H1 (cell line): ENCODE measurements at regions not wholly inside any gene's neighbourhood (a gene's known extent, or its start where the extent isn't known, plus 50 kb on each side); places are given as distances from the start of the nearest gene placed in this dataset.

Experiments used
- CTCF ChIA-PET: fragments of 300-600 bp; sonication (Branson Sonifier 250); formaldehyde crosslinking; loops from one replicate; lab custom pipeline; 2021; ENCODE audit not compliant: partially characterized antibody; lab: Charles Lee
- POLR2A ChIA-PET: fragments of 300-600 bp; sonication (Branson Sonifier 250); formaldehyde crosslinking; loops from one replicate; lab custom pipeline; 2021; ENCODE audit warnings: inconsistent platforms; ENCODE audit not compliant: partially characterized antibody; lab: Charles Lee
- DNase-seq, 2 experiments: peaks; one replicate each; pipeline versions ENCODE4 v3.0.0 to v3.0.0-alpha.2; 2010 to 2022; ENCODE audit warnings: low spot score in 2 of 2, low read depth in 1 of 2, mixed read lengths in 1 of 2
- FAIRE-seq: peaks from 2 replicates; lab custom pipeline; 2011; peaks lifted over from hg19 to GRCh38; lab: Jason Lieb, UNC
- H2AFZ ChIP-seq: 2 replicates; pipeline ENCODE4 v1.8.1; 2012; ENCODE audit warnings: low read length, inconsistent platforms
- H2AK5ac ChIP-seq: 2 replicates; pipeline ENCODE4 v1.6.1; 2013; ENCODE audit warnings: low read depth, low read length
- H2BK120ac ChIP-seq: replicated peaks from 2 replicates; pipeline ENCODE3; 2013; ENCODE audit warnings: low read depth, low read length, inconsistent platforms
- H2BK12ac ChIP-seq: 2 replicates; pipeline ENCODE4 v1.6.1; 2013; ENCODE audit warnings: low read depth, low read length
- H2BK15ac ChIP-seq: 2 replicates; pipeline ENCODE4 v1.6.1; 2013; ENCODE audit warnings: low read length
- H2BK20ac ChIP-seq: 2 replicates; pipeline ENCODE4 v1.6.1; 2013; ENCODE audit warnings: low read length
- H2BK5ac ChIP-seq: 2 replicates; pipeline ENCODE4 v1.6.1; 2013; ENCODE audit warnings: low read depth, low read length
- H3K14ac ChIP-seq: 2 replicates; pipeline ENCODE4 v1.6.1; 2013; ENCODE audit warnings: inconsistent platforms; ENCODE audit not compliant: insufficient read length
- H3K18ac ChIP-seq: 2 replicates; pipeline ENCODE4 v1.6.1; 2013; ENCODE audit warnings: low read length; ENCODE audit errors: extremely low read depth
- H3K23ac ChIP-seq: 2 replicates; pipeline ENCODE4 v1.6.1; 2013; ENCODE audit warnings: inconsistent platforms; ENCODE audit not compliant: insufficient read length
- H3K23me2 ChIP-seq: 2 replicates; pipeline ENCODE4 v1.6.1; 2013; ENCODE audit warnings: low read depth, low read length
- H3K27ac ChIP-seq: 2 replicates; pipeline ENCODE4 v1.6.1; 2011; ENCODE audit warnings: low read depth, low read length, inconsistent platforms
- H3K27me3 ChIP-seq, 4 experiments: replicated peaks in 1 of 4; 1 replicate in 1 of 4; 2 replicates in 3 of 4; pipeline versions ENCODE4 v1.6.1 to v1.8.1; 2011 to 2013; ENCODE audit warnings: low read length in 3 of 4, mild to moderate bottlenecking in 3 of 4, inconsistent platforms in 2 of 4, mixed read lengths in 2 of 4, moderate library complexity in 1 of 4; ENCODE audit not compliant: control insufficient read depth in 3 of 4, insufficient read depth in 3 of 4; ENCODE audit errors: extremely low read depth in 1 of 4
- H3K36me3 ChIP-seq, 4 experiments: 2 replicates each; pipeline versions ENCODE4 v1.6.1 to v1.8.1; 2011 to 2013; ENCODE audit warnings: mild to moderate bottlenecking in 4 of 4, low read length in 3 of 4, moderate library complexity in 2 of 4, control low read depth in 1 of 4, inconsistent platforms in 1 of 4; ENCODE audit not compliant: insufficient read depth in 4 of 4, control insufficient read depth in 2 of 4
- H3K4ac ChIP-seq: replicated peaks from 2 replicates; pipeline ENCODE3; 2013; ENCODE audit warnings: low read length, low read depth, mixed read lengths, inconsistent platforms; ENCODE audit not compliant: insufficient read length
- H3K4me1 ChIP-seq, 4 experiments: replicated peaks in 1 of 4; 1 replicate in 1 of 4; 2 replicates in 3 of 4; pipeline versions ENCODE4 v1.6.1 to v1.8.1; 2011 to 2013; ENCODE audit warnings: low read length in 3 of 4, inconsistent platforms in 2 of 4, mixed read lengths in 1 of 4; ENCODE audit not compliant: insufficient read depth in 4 of 4, control insufficient read depth in 3 of 4
- H3K4me2 ChIP-seq, 2 experiments: 2 replicates each; pipeline versions ENCODE4 v1.6.1 to v1.8.1; 2011 to 2013; ENCODE audit warnings: low read depth in 2 of 2, low read length in 2 of 2, control low read depth in 1 of 2, inconsistent platforms in 1 of 2, mild to moderate bottlenecking in 1 of 2; ENCODE audit not compliant: insufficient read depth in 1 of 2
- H3K4me3 ChIP-seq, 4 experiments: fragments of 200-600, 300-600 bp in 1 of 4; sonication (generic), shearing (Covaris generic), sonication (Bioruptor Twin) in 1 of 4; 2 replicates each; pipeline versions ENCODE4 v1.5.1 to v1.8.1; 2011 to 2016; ENCODE audit warnings: low read length in 4 of 4, low read depth in 3 of 4, control low read depth in 2 of 4, inconsistent platforms in 2 of 4, mild to moderate bottlenecking in 2 of 4, mixed read lengths in 1 of 4, moderate library complexity in 1 of 4; ENCODE audit not compliant: insufficient read depth in 2 of 4; ENCODE audit errors: extremely low read depth in 1 of 4
- H3K56ac ChIP-seq: replicated peaks from 2 replicates; pipeline ENCODE3; 2013; ENCODE audit warnings: low read depth, mild to moderate bottlenecking, mixed read lengths, low read length, inconsistent platforms; ENCODE audit not compliant: insufficient read length
- H3K79me1 ChIP-seq: 2 replicates; pipeline ENCODE4 v1.6.1; 2013; ENCODE audit warnings: low read depth, low read length, control low read depth
- H3K79me2 ChIP-seq, 2 experiments: 2 replicates each; pipeline versions ENCODE4 v1.6.1 to v1.8.1; 2012 to 2013; ENCODE audit warnings: low read length in 2 of 2, mild to moderate bottlenecking in 2 of 2, inconsistent platforms in 1 of 2; ENCODE audit not compliant: insufficient read depth in 2 of 2, control insufficient read depth in 1 of 2
- H3K9ac ChIP-seq, 4 experiments: replicated peaks in 1 of 4; 1 replicate in 1 of 4; 2 replicates in 3 of 4; pipeline versions ENCODE4 v1.6.1 to v1.8.1; 2011 to 2013; ENCODE audit warnings: low read depth in 3 of 4, low read length in 3 of 4, control low read depth in 2 of 4, mild to moderate bottlenecking in 2 of 4, moderate library complexity in 2 of 4, inconsistent platforms in 1 of 4; ENCODE audit errors: extremely low read depth in 1 of 4
- H3K9me3 ChIP-seq, 2 experiments: 2 replicates each; pipeline versions ENCODE4 v1.6.1 to v1.8.1; 2012 to 2013; ENCODE audit warnings: mild to moderate bottlenecking in 2 of 2, moderate library complexity in 2 of 2, control low read depth in 1 of 2, inconsistent platforms in 1 of 2, low read depth in 1 of 2, low read length in 1 of 2, mixed read lengths in 1 of 2; ENCODE audit not compliant: insufficient read depth in 2 of 2
- H4K20me1 ChIP-seq, 2 experiments: replicated peaks in 1 of 2; 2 replicates each; pipeline versions ENCODE3 to v1.8.1; 2011 to 2013; ENCODE audit warnings: inconsistent platforms in 2 of 2, low read length in 2 of 2, mild to moderate bottlenecking in 1 of 2; ENCODE audit not compliant: insufficient read depth in 2 of 2, control insufficient read depth in 1 of 2
- H4K5ac ChIP-seq: 2 replicates; pipeline ENCODE4 v1.6.1; 2013; ENCODE audit warnings: low read length, low read depth, mixed read lengths, inconsistent platforms; ENCODE audit not compliant: insufficient read length
- H4K8ac ChIP-seq: 2 replicates; pipeline ENCODE4 v1.8.0; 2013; ENCODE audit warnings: mild to moderate bottlenecking, moderate library complexity, low read length, inconsistent platforms; ENCODE audit not compliant: insufficient read depth; ENCODE audit errors: extremely low read depth
- H4K91ac ChIP-seq: replicated peaks from 2 replicates; pipeline ENCODE3; 2013; ENCODE audit warnings: low read length, mixed read lengths, inconsistent platforms; ENCODE audit not compliant: insufficient read length
- ASH2L ChIP-seq: fragments of 200-600, 300-600 bp; sonication (generic); IDR thresholded peaks from one replicate; pipeline ENCODE4 v1.7.1; 2017; ENCODE audit warnings: low read length
- BCL11A ChIP-seq, 2 experiments: IDR thresholded peaks; one replicate each; pipeline ENCODE4 v1.6.1; 2011; ENCODE audit warnings: low read depth in 2 of 2, low read length in 2 of 2, mild to moderate bottlenecking in 2 of 2
- CTBP2 ChIP-seq: IDR thresholded peaks from 2 replicates; pipeline ENCODE4 v1.7.0; 2011; ENCODE audit warnings: borderline replicate concordance, mild to moderate bottlenecking, moderate library complexity, mixed read lengths, low read length; ENCODE audit not compliant: insufficient read depth, insufficient read length
- E2F6 ChIP-seq: IDR thresholded peaks from 2 replicates; pipeline ENCODE4 v1.6.1; 2012; ENCODE audit warnings: inconsistent platforms
- EGR1 ChIP-seq: IDR thresholded peaks from 2 replicates; pipeline ENCODE4 v1.6.1; 2011; ENCODE audit warnings: low read depth, low read length, borderline replicate concordance
- EZH2 ChIP-seq: fragments of 200-600 bp; sonication (generic); IDR thresholded peaks from 2 replicates; pipeline ENCODE4 v1.7.1; 2012; ENCODE audit warnings: low read depth, mild to moderate bottlenecking, moderate library complexity, low read length, inconsistent platforms; ENCODE audit not compliant: severe bottlenecking
- GABPA ChIP-seq: IDR thresholded peaks from 2 replicates; pipeline ENCODE4 v1.6.1; 2011; ENCODE audit warnings: mild to moderate bottlenecking, low read length, moderate library complexity, borderline replicate concordance; ENCODE audit not compliant: insufficient read depth
- HDAC2 ChIP-seq, 2 experiments: fragments of 300-600 bp in 1 of 2; sonication (generic) in 1 of 2; IDR thresholded peaks; 2 replicates each; pipeline ENCODE4 v1.6.1; 2011 to 2012; ENCODE audit warnings: low read depth in 2 of 2, low read length in 2 of 2, mild to moderate bottlenecking in 2 of 2, moderate library complexity in 2 of 2, borderline replicate concordance in 1 of 2, inconsistent platforms in 1 of 2
- KDM5A ChIP-seq: fragments of 200-600 bp; IDR thresholded peaks from 2 replicates; pipeline ENCODE4 v1.7.1; 2012; ENCODE audit warnings: mild to moderate bottlenecking, low read length, inconsistent platforms, mixed read lengths
- PHF8 ChIP-seq: fragments of 200-600 bp; sonication (generic); conservative IDR thresholded peaks from 2 replicates; pipeline ENCODE4 v1.7.1; 2012; ENCODE audit warnings: low read depth, mild to moderate bottlenecking, inconsistent platforms, low read length, moderate library complexity
- RFX5 ChIP-seq: IDR thresholded peaks from 2 replicates; pipeline ENCODE4 v1.6.1; 2011; ENCODE audit warnings: low read depth, low read length, improper control_type of control experiment, borderline replicate concordance
- TAF1 ChIP-seq: IDR thresholded peaks from 2 replicates; pipeline ENCODE4 v1.6.1; 2011; ENCODE audit warnings: mild to moderate bottlenecking, low read depth, low read length
- TAF7 ChIP-seq: optimal IDR thresholded peaks from 2 replicates; pipeline ENCODE3; 2011; ENCODE audit warnings: low read depth, mild to moderate bottlenecking, inconsistent platforms, low read length, moderate library complexity, borderline replicate concordance
- TBP ChIP-seq: IDR thresholded peaks from 2 replicates; pipeline ENCODE4 v1.6.1; 2011; ENCODE audit warnings: low read depth, low read length, improper control_type of control experiment
- WGBS, 2 experiments: shearing (Covaris generic) in 1 of 2; methylation state at CpG; one replicate each; pipeline versions ENCODE4 v1.1.6 to v1.1.7; 2013 to 2015; ENCODE audit warnings: low lambda C conversion rate in 2 of 2, mixed read lengths in 2 of 2, inconsistent platforms in 1 of 2, low coverage in 1 of 2, missing lambda C conversion rate in 1 of 2; ENCODE audit not compliant: insufficient replicate concordance in 2 of 2, insufficient coverage in 1 of 2, insufficient read length in 1 of 2; ENCODE audit errors: extremely low coverage in 1 of 2, missing lambda C conversion rate in 1 of 2; 5-methylcytosine and 5-hydroxymethylcytosine counted together

- no peak overlapping the region for H2BK5ac ChIP-seq
- no peaks in the 10 kb centered on the region for H3K9me3 ChIP-seq
- no peaks in the 10 kb centered on the region for H3K23me2 ChIP-seq
- no peak overlapping the region for H2AK5ac ChIP-seq
- no peaks in the 10 kb centered on the region for H4K20me1 ChIP-seq
- H3K18ac ChIP-seq = no peak overlapping the region
- ChIA-PET CTCF (interaction anchor here (1.3 kb wide), 1 partner anchor 95 kb away, joined by 3 read pairs; no protein-coding TSS in a partner anchor), POLR2A (no interaction called here)
- no peaks in the 10 kb centered on the region for H3K4me1 ChIP-seq
- DNase-seq (no peak), FAIRE-seq (no peak)
- no peak overlapping the region for H4K91ac ChIP-seq
- H4K8ac ChIP-seq = no peak overlapping the region
- no peak overlapping the region for H2BK12ac ChIP-seq
- H3K79me1 ChIP-seq = no peaks in the 10 kb centered on the region
- H3K56ac ChIP-seq = no peak overlapping the region
- H2BK20ac ChIP-seq = no peak overlapping the region
- no peaks in the 10 kb centered on the region for H3K36me3 ChIP-seq
- H3K14ac ChIP-seq = no peak overlapping the region
- H3K23ac ChIP-seq = no peak overlapping the region
- WGBS, 2 experiments = 88% methylated on average over 11 of the region's 11 CpGs; no CpG with 5 or more reads in 1 of the 2 experiments
- H3K27me3 ChIP-seq = no peaks in the 10 kb centered on the region
- H3K4ac ChIP-seq = no peak overlapping the region
- H2BK120ac ChIP-seq = no peak overlapping the region
- H3K4me3 ChIP-seq = no peak overlapping the region
- H3K79me2 ChIP-seq = no peaks in the 10 kb centered on the region
- no peak overlapping the region for H3K4me2 ChIP-seq
- no peak overlapping the region for H4K5ac ChIP-seq
- no peak overlapping the region for H2AFZ ChIP-seq
- H2BK15ac ChIP-seq = no peak overlapping the region
- no peak overlapping the region for H3K27ac ChIP-seq
- no peak overlapping the region for H3K9ac ChIP-seq
- TF ChIP-seq ASH2L (no peak), RFX5 (no peak), KDM5A (no peak), BCL11A (IDR thresholded peaks at IDR 0.05; ENCODE audit: low read depth in 2 of 2, low read length in 2 of 2) (no peak), TAF1 (no peak), TAF7 (no peak), CTBP2 (no peak), TBP (no peak), GABPA (no peak), HDAC2 (IDR thresholded peaks at IDR 0.05; ENCODE audit: borderline replicate concordance in 1 of 2, low read depth in 2 of 2, low read length in 2 of 2) (no peak), E2F6 (no peak), EGR1 (no peak), EZH2 (no peak), PHF8 (no peak)
Measured at GRCh38 chr1:234696148-234696576, 86.2 kb upstream of the IRF2BP2 start.
